CD4-positive, alpha-beta T cell treated with Interleukin-21 for 1 hour (primary cell): ENCODE measurements at regions not wholly inside any gene's neighbourhood (a gene's known extent, or its start where the extent isn't known, plus 50 kb on each side); places are given as distances from the start of the nearest gene placed in this dataset.

Source experiments
- DNase-seq: peaks from one replicate; pipeline ENCODE4 v3.0.0-alpha.2; 2020

GRCh38 chr9:115629879-115630840, 512.2 kb upstream of the TNC start:
- DNase-seq, result no peak

- no peak for DNase-seq
Measured at GRCh38 chr9:115632391-115632790, 514.4 kb upstream of the TNC start.

GRCh38 chr9:115633104-115633503, 515.1 kb upstream of the TNC start:
- no peak for DNase-seq

- no peak for DNase-seq
Measured at GRCh38 chr9:115635680-115636383, 517.8 kb upstream of the PAPPA start.

GRCh38 chr9:115636596-115636995, 517.0 kb upstream of the PAPPA start:
- no peak for DNase-seq

- DNase-seq, result no peak
Measured at GRCh38 chr9:115637661-115638060, 515.9 kb upstream of the PAPPA start.

GRCh38 chr9:115640887-115641286, 512.7 kb upstream of the PAPPA start:
- DNase-seq, result no peak

- DNase-seq, result no peak
Measured at GRCh38 chr9:115642285-115642684, 511.3 kb upstream of the PAPPA start.

- DNase-seq, result no peak
Measured at GRCh38 chr9:115643948-115644727, 509.5 kb upstream of the PAPPA start.

- DNase-seq, result no peak
Measured at GRCh38 chr9:115649991-115650472, 503.6 kb upstream of the PAPPA start.

- DNase-seq, result no peak
Measured at GRCh38 chr9:115650768-115651167, 502.8 kb upstream of the PAPPA start.

GRCh38 chr9:115651461-115651860, 502.1 kb upstream of the PAPPA start:
- DNase-seq, result no peak

GRCh38 chr9:115653171-115653606, 500.4 kb upstream of the PAPPA start:
- no peak for DNase-seq

- no peak for DNase-seq
Measured at GRCh38 chr9:115657695-115658094, 495.9 kb upstream of the PAPPA start.

GRCh38 chr9:115665519-115665918, 488.1 kb upstream of the PAPPA start:
- DNase-seq, result no peak

- DNase-seq, result no peak
Measured at GRCh38 chr9:115668521-115668920, 485.1 kb upstream of the PAPPA start.

- DNase-seq, result no peak
Measured at GRCh38 chr9:115671236-115671962, 482.2 kb upstream of the PAPPA start.

GRCh38 chr9:115671963-115672305, 481.7 kb upstream of the PAPPA start:
- DNase-seq, result no peak

GRCh38 chr9:115672477-115673316, 480.9 kb upstream of the PAPPA start:
- no peak for DNase-seq

- DNase-seq, result no peak
Measured at GRCh38 chr9:115673599-115673998, 480.0 kb upstream of the PAPPA start.

- DNase-seq, result no peak
Measured at GRCh38 chr9:115674091-115674490, 479.5 kb upstream of the PAPPA start.

GRCh38 chr9:115675834-115676233, 477.8 kb upstream of the PAPPA start:
- DNase-seq, result no peak
